ENCODE measurements at regions not wholly inside any gene's neighbourhood (a gene's known extent, or its start where the extent isn't known, plus 50 kb on each side); places are given as distances from the start of the nearest gene placed in this dataset.

- TF ChIP-seq, protein P1, sequence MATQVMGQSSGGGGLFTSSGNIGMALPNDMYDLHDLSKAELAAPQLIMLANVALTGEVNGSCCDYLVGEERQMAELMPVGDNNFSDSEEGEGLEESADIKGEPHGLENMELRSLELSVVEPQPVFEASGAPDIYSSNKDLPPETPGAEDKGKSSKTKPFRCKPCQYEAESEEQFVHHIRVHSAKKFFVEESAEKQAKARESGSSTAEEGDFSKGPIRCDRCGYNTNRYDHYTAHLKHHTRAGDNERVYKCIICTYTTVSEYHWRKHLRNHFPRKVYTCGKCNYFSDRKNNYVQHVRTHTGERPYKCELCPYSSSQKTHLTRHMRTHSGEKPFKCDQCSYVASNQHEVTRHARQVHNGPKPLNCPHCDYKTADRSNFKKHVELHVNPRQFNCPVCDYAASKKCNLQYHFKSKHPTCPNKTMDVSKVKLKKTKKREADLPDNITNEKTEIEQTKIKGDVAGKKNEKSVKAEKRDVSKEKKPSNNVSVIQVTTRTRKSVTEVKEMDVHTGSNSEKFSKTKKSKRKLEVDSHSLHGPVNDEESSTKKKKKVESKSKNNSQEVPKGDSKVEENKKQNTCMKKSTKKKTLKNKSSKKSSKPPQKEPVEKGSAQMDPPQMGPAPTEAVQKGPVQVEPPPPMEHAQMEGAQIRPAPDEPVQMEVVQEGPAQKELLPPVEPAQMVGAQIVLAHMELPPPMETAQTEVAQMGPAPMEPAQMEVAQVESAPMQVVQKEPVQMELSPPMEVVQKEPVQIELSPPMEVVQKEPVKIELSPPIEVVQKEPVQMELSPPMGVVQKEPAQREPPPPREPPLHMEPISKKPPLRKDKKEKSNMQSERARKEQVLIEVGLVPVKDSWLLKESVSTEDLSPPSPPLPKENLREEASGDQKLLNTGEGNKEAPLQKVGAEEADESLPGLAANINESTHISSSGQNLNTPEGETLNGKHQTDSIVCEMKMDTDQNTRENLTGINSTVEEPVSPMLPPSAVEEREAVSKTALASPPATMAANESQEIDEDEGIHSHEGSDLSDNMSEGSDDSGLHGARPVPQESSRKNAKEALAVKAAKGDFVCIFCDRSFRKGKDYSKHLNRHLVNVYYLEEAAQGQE (IDR thresholded peaks at IDR 0.05; ENCODE audit: borderline replicate concordance) = no peak
- TF ChIP-seq, protein P1 (CRISPR knock-in tag; IDR thresholded peaks at IDR 0.05; ENCODE audit: low read depth) = no peak
- peak; percentile 72 for TF ChIP-seq DPF2 (IDR thresholded peaks at IDR 0.05)
- TF ChIP-seq RFX5 (IDR thresholded peaks at IDR 0.05; ENCODE audit: low read depth, low read length) = no peak
- no peak for TF ChIP-seq ZNF146 (CRISPR knock-in tag; IDR thresholded peaks at IDR 0.05; ENCODE audit: unreplicated experiment)
- TF ChIP-seq GTF2A2 (tag; IDR thresholded peaks at IDR 0.05) = no peak
- TF ChIP-seq PHF8 (IDR thresholded peaks at IDR 0.05; ENCODE audit: borderline replicate concordance, low read length) = no peak
- peak in 1 of 2 experiments; percentile 47; a peak in 2 of 4 replicates for TF ChIP-seq RAD21 (CRISPR knock-in tag; conservative IDR thresholded peaks at IDR 0.05 in 1 of 2, IDR thresholded peaks at IDR 0.05 in 1 of 2)
- TF ChIP-seq ELF4 (CRISPR knock-in tag; IDR thresholded peaks at IDR 0.05) = no peak
- peak; percentile 69; the same call in 1 of the 2 replicates for TF ChIP-seq POLR2AphosphoS5 (IDR thresholded peaks at IDR 0.05; ENCODE audit: control insufficient read depth, insufficient read depth, low read depth, low read length)
- no peak for TF ChIP-seq BMI1 (IDR thresholded peaks at IDR 0.05; ENCODE audit: low read length)
- TF ChIP-seq KLF16 (IDR thresholded peaks at IDR 0.05) = peak; percentile 45; the same call in 1 of the 2 replicates
- TF ChIP-seq HDAC8 (tag; IDR thresholded peaks at IDR 0.05) = no peak
- TF ChIP-seq ZNF134 (CRISPR knock-in tag; conservative IDR thresholded peaks at IDR 0.05) = no peak
- TF ChIP-seq DMBX1 (CRISPR knock-in tag; IDR thresholded peaks at IDR 0.05; ENCODE audit: borderline replicate concordance) = no peak
- no peak for TF ChIP-seq THAP12 (CRISPR knock-in tag; IDR thresholded peaks at IDR 0.05)
- TF ChIP-seq HMG20A (CRISPR knock-in tag; conservative IDR thresholded peaks at IDR 0.05) = no peak
- no peak for TF ChIP-seq ZNF212 (CRISPR knock-in tag; IDR thresholded peaks at IDR 0.05)
- no peak for TF ChIP-seq PCBP1 (IDR thresholded peaks at IDR 0.05; ENCODE audit: low read depth, low read length, poor library complexity, severe bottlenecking)
Observed at GRCh38 chr13:95485045-95485517, 67.4 kb upstream of the CLDN10 start (continued).
